GM18868 (cell line): ENCODE measurements at regions not wholly inside any gene's neighbourhood (a gene's known extent, or its start where the extent isn't known, plus 50 kb on each side); places are given as distances from the start of the nearest gene placed in this dataset.
"Not testable (repeated sequence)": the region's sequence is repeated elsewhere in the genome, so short reads cannot be mapped to it uniquely, and the experiment has no call there.

Experiments
- ATAC-seq: cut with Tn5 transposase; IDR thresholded peaks from one replicate; pipeline ENCODE4 v1.9.1; 2021; ENCODE audit warnings: mild to moderate bottlenecking, moderate library complexity; ENCODE audit not compliant: unreplicated experiment

- ATAC-seq = no peak
Measured at GRCh38 chr18:25590456-25590855, 238.5 kb upstream of the ZNF521 start.

DNA sequence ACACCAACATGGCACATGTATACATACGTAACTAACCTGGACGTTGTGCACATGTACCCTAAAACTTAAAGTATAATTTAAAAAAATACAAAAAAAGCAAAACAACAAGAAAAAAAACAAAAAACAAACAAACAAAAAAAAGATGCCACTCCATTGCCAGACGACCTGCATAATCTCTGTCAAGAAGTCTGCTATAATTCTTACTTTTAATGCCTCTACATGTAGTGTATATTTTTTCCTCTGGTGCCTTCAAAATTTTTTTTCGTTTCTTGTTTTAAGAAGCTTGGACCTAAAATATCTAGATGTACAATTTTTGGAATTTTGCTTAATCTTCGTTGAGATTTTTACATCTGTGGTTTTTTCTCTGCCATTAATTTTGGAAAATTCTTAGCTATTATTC lies 235.6 kb upstream of the ZNF521 start:
- ATAC-seq = no peak

- ATAC-seq = no peak
Measured at GRCh38 chr18:25568986-25569385, 217.0 kb upstream of the ZNF521 start.

GRCh38 chr18:25563816-25564683 lies 212.1 kb upstream of the ZNF521 start:
- no peak for ATAC-seq

DNA sequence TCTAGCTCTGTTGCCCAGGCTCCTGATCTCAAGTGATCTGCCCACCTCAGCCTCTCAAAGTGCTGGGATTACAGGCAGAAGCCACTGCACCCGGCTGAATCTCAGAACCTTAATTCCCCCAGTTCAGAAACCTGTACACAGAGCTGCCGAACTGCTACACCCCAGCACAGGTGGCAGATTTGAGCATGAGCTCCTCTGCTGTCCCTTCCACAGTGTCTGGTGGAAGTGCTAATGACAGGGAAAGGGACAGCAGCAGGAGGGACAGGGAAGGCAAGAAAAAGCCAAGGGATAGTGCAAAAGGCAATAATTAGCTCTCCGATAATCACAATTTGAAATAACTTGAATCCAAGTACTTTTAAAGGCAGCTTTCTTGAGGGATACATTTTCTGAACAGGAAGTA lies 211.4 kb upstream of the ZNF521 start:
- no peak for ATAC-seq

GRCh38 chr18:25561918-25562317 lies 210.0 kb upstream of the ZNF521 start:
- ATAC-seq = peak; percentile 56

GRCh38 chr18:25560369-25560768 lies 208.4 kb upstream of the ZNF521 start:
- ATAC-seq = no peak

GRCh38 chr18:25557011-25557410 lies 205.0 kb upstream of the ZNF521 start:
- no peak for ATAC-seq

DNA sequence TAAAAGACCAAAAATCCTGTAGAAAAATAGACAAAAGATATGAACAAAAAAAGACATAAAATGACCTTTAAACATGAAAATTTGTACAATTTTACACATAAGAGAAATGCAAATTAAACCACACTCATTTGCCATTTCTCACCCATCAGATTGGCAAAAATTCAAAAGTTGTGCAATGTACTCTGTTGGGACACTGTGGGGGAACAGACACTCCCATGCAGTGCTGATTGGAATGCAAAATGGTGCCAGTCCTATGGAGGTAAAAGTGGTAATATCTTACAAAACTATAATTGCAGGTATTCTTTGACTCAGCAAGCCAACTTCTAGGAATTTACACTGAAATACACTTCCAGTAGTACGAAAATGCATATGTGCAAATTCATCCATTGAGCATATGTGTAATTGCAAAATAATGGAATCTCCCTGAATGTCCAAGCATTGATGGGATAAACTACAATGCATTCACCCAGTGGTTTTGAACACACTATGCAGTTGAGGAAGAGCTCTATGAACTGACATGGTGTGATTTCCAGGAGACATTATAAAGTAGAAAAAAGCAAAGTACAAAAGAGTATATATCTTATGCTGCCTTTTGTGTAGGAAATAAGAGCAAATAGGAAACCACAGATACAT lies 201.8 kb upstream of the ZNF521 start:
- ATAC-seq = no peak

- no peak for ATAC-seq
Measured at GRCh38 chr18:25544546-25545287, 192.8 kb upstream of the ZNF521 start.

DNA sequence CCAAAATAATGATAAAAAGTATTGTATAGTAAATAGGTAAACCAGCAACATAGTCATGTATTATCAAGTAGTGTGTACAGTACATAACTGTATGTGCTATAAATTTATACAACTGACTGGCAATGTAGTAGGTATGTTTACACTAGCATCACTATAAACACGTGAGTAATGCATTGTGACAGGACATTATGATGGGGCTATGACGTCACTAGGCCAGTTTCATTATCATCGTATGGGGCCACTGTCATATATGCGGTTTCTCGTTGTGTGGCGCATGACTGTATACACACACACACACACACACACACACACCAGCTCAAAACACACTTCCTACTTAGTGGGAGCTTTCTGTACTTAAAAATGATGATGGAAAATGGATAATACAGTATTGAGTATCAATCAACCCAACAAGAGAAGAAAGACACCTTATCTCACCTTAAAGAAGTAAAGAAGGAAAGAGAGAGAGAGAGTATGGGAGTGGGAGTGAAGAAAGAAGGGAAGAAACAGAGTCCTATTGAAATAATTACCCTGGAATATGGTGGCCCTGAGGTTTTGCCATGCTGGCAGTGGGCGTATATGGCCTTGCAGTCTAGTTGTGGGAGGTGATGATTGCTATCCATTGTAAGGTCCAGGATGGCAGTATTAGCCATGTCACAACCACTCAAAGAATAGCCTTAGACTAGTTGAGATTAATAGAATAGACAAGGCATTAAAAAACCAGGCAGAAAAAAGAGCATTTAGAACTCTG lies 186.4 kb upstream of the ZNF521 start:
- ATAC-seq = no peak

DNA sequence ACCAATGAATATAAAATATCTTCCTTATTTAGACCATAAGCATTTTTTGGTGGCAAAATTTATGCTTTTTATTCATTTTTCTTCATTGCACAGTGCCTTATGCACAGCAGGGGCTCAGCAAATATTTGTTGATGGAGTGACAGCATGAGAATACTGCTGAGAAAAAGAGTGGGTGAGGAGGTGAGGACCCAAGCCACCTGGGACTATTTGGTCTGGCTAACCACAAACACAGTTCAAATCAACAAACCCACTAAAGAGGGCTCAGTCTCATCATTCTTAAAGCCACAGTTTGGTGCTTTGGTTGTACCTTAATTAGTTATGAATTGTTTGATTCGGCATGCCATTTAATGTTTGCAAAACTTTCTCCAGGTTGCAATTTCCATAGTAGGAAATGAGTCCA lies 183.5 kb upstream of the ZNF521 start:
- peak; percentile 75 for ATAC-seq

DNA sequence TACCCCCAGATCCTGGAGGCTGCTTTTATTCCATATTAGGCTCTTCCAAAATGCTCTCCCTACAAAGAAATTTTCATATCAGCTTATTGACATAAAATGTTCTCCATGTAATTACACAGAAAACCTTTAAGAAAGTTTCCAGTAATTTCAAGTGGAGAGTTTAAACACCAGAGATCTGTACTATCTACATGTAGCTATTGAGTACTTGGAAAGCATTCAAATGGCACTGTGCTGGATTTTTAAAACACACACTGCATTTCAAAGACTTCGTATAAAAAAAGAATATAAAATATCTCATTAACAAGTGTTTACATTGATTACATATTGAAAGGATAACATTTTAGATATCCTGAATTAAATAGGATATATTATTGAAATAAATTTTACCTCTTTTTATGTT lies 182.4 kb upstream of the ZNF521 start:
- no peak for ATAC-seq

DNA sequence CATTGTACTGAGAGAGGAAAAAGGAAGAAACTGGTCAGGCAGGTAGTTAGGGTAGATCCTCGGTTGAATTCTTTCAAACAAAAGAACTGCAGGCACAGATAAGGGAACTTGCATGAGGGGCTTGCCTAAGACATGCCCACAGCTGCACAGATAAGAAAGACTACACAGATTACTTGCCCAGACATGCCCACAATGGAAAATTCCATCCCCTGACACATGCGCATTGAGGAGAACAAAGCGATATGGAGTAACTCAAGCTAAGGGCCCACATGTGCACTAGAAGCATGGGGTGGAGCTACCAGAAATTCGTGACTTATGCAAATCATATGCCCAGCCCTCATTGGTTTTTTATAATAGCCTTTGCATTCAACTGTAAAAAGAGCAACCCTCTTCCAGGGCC lies 181.3 kb upstream of the ZNF521 start:
- ATAC-seq = no peak

- no peak for ATAC-seq
Measured at GRCh38 chr18:25531207-25531606, 179.2 kb upstream of the ZNF521 start.

DNA sequence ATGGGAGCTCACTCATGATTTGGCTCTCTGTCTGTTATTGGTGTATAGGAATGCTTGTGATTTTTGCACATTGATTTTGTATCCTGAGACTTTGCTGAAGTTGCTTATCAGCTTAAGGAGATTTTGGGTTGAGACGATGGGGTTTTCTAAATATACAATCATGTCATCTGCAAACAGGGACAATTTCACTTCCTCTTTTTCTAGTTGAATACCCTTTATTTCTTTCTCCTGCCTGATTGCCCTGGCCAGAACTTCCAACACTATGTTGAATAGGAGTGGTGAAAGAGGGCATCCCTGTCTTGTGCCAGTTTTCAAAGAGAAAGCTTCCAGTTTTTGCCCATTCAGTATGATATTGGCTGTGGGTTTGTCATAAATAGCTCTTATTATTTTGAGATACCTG lies 173.8 kb upstream of the ZNF521 start:
- ATAC-seq = not testable (repeated sequence)

GRCh38 chr18:25518716-25519053 lies 166.7 kb upstream of the ZNF521 start:
- ATAC-seq = peak; percentile 95

DNA sequence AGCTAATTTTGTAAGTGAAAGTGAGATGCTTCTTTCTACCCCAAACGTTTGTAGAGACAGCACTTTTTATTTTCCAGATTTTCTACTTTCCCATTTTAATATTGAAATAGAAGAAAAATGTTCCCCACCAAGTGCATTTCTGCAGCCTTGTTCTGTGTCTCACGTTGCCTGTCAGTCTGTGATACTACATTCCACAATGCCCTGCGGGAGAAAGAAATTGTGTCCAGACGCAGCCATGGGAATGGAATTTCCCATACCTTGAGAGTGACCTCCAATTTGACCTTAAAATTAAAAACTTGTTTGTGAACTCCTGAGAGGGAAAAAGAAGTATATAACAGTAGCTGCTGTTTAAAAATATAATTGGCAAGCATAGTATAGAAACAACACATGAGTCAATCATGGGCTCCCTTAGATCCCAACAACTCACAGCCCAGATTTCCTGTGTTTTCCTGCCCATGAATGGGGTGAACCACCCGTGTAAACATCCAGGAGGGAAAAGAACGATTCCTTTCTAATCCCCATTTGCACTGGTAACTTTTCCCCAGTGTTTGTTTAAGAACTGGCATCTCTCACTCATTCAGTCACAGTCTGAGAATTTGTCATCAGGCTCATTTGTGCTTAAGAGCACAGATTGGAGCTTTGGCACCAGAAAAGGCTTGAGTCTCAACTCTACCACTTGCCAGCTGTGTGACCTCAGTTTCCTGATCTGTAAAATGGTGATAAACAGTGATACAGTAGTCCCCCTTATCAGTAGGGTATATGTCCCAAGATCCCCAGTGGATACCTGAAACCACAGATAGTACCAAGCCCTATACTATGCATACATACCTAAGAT lies 166.1 kb upstream of the ZNF521 start:
- peak; percentile 50 for ATAC-seq

DNA sequence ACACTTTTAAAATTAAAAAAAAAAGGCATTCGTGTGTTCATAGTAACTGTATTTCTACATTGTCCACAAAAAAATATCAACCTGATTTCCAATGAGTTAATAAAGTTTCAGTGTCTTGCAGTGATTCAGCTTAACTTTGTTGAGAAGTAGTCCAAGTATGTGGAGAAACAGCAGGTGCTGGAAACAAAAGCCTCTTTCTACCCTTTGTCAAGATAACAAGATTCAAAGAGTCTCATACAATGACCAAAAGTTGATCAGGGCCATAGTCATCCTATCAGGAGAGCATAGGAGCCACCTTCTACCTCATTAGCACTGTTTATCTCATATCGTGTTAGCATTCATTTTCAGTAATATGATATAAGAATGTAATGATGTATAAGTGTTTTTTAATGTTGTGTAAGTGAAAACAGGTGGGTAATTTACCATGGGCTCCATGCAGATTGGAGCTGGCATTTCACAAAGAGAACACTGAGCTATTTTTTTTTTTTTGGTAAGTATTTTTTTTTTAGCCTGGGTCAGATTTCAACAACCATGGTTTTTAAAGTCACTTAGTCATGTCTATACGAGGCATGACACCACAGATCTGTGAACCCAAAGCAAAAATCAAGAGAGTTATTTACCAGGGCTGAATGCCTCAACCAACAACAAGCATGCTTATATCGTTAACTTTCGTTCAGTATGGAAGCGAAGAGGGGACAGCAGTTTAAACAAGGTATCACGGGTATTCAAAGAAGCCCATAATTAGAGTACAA lies 165.0 kb upstream of the ZNF521 start:
- no peak for ATAC-seq

DNA sequence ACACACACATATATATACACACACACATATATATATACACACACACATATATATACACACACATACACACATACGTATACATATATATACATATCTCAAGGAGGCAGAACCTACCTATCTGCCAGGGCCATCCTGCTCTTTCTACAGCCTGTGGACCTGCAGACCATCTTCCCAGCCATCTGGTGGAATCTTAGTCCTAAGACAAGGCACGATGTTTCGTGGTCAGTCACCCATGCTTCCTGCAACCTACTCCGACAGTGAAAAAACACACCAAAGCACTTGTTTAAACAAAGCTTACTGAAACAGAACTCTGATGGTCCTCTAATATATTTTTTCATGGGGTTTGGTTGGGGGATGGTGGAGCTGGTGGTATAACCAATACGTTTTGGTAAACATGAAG lies 164.2 kb upstream of the ZNF521 start:
- no peak for ATAC-seq
